Fibroblast of villous mesenchyme (primary cell): ENCODE measurements at regions not wholly inside any gene's neighbourhood (a gene's known extent, or its start where the extent isn't known, plus 50 kb on each side); places are given as distances from the start of the nearest gene placed in this dataset.
"Not testable (repeated sequence)": the region's sequence is repeated elsewhere in the genome, so short reads cannot be mapped to it uniquely, and the experiment has no call there.

Source experiments
- DNase-seq: peaks from one replicate; pipeline ENCODE4 v3.0.0-alpha.2; 2010; ENCODE audit warnings: low read depth
- H3K4me3 ChIP-seq: 2 replicates; pipeline ENCODE4 v1.5.1; 2011; ENCODE audit warnings: low read depth, mild to moderate bottlenecking, low read length
- TF ChIP-seq, protein P1 (sequence below): IDR thresholded peaks from 2 replicates; pipeline ENCODE4 v1.5.1; 2012; ENCODE audit warnings: low read depth, mild to moderate bottlenecking, low read length; ENCODE audit not compliant: insufficient read depth

DNA sequence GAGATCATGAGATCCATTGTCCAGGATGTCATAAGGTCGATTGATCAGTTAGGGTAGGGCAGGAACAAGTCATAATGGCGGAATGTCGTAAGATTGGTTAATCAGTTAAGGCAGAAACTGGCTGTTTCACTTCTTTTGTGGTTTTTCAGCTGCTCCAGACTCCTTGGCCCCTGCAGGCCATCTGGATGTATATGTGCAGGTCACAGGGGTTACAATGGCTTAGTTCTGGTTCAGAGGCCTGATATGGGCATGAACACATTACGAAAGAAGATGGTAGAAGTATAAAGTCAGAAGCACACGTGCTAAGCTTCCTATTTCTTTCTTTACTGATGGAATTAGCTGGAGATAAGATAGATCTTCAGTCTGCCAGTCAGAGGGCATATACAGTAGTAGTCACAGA, 315.4 kb upstream of the LRRC3B start:
- DNase-seq, result no peak
- TF ChIP-seq, protein P1, sequence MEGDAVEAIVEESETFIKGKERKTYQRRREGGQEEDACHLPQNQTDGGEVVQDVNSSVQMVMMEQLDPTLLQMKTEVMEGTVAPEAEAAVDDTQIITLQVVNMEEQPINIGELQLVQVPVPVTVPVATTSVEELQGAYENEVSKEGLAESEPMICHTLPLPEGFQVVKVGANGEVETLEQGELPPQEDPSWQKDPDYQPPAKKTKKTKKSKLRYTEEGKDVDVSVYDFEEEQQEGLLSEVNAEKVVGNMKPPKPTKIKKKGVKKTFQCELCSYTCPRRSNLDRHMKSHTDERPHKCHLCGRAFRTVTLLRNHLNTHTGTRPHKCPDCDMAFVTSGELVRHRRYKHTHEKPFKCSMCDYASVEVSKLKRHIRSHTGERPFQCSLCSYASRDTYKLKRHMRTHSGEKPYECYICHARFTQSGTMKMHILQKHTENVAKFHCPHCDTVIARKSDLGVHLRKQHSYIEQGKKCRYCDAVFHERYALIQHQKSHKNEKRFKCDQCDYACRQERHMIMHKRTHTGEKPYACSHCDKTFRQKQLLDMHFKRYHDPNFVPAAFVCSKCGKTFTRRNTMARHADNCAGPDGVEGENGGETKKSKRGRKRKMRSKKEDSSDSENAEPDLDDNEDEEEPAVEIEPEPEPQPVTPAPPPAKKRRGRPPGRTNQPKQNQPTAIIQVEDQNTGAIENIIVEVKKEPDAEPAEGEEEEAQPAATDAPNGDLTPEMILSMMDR, result no peak
- H3K4me3 ChIP-seq, result no peak overlapping the region

DNA sequence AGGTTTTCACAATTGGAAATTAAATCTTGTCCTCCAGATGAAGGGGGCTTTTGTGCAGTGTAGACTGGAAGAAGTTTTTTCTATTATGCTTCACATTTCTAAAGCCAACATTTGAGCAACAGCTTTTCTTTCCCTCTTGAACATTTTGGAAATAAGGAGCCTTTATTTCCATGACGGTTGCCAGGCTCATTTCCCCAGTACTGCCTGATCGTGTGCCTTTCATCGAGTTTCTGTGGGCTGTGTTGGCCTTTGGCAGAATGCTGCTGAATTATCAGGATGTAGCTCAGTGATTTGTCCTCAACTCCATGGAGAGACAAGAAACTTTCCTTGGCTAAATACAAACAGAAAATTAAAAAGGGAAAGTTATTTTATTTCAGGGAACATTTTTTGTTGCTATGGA, 314.8 kb upstream of the LRRC3B start:
- no peak overlapping the region for H3K4me3 ChIP-seq
- TF ChIP-seq, protein P1, result no peak
- DNase-seq, result no peak

DNA sequence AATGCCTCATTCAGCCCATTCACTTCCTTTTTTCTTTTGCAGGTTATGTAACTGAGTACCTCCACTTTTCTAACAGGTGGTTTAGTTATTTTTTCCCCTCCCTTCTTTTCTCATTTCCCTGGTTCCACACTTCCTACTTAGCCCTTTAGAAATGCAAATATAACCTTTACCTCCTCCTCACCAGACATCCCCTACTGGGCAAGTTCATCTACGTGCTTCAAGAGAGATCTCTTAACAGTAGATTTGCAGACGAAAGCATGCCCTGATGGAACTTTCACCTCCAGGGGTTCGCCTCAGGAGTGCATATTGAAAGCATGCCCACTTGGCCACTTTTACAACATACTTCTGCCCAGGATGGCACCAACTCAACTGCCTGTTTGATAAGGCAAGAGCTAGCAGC, 314.1 kb upstream of the LRRC3B start:
- H3K4me3 ChIP-seq, result no peak overlapping the region
- TF ChIP-seq, protein P1, result no peak
- no peak for DNase-seq

DNA sequence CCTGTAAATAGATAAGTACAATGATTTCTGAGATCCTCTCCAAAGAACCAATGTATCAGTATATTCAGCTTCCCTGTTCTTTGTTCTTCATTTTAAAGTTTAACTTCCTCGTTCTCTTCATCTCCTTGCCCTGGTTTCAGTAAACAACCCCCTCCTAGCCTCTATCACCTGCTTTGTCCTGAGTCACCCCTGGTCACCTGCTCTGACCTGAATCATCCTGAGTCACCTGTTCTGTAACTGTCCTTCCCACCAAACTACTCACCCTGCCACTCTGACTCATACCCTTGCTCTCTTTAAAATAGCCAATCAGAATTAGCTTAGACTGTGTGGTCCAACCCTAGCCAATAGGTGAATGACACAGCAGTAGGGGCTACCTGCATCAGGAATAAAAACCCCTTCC, 313.0 kb upstream of the LRRC3B start:
- not testable (repeated sequence) for H3K4me3 ChIP-seq, DNase-seq

DNA sequence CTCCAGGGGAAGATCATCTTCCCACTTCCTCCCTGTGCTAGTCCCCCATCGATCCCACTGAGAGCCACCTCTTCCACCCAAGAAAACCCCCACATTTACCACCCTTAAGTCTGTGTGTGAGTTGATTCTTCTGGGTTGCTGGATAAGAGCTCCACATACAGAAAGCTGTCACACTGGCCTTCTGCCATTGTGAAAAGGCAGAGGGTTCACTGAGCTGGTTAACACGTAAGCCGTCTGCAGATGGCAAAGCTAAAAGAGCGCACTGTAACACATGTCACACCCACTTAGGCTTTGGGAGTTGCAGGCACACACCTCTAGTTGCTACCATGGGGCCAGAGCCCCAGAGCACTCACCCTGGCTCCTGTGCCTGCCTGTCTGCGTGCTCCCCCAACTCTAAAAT, 309.8 kb upstream of the LRRC3B start:
- no peak overlapping the region for H3K4me3 ChIP-seq
- TF ChIP-seq, protein P1, result no peak
- no peak for DNase-seq

DNA sequence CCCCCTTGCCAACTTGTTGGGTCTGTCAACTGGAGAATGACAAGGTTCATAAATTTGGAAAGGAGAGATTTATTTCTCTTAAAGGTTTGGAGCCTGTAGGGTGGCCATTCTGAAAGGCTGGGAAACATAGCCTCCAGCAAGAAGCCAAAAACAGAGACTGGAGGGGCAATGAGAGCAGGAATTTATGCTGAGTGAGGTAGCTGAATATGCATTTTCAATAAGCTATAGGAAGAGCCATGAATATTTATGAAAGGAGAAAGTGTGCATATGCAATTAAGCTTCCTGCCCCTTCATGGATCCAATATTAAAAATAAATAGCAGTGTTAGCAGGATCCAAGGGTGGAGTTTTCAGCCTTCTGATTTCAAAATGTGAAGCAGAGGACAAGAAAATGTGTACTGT, 306.1 kb upstream of the LRRC3B start:
- H3K4me3 ChIP-seq, result no peak overlapping the region
- no peak for DNase-seq
- TF ChIP-seq, protein P1, result no peak

DNA sequence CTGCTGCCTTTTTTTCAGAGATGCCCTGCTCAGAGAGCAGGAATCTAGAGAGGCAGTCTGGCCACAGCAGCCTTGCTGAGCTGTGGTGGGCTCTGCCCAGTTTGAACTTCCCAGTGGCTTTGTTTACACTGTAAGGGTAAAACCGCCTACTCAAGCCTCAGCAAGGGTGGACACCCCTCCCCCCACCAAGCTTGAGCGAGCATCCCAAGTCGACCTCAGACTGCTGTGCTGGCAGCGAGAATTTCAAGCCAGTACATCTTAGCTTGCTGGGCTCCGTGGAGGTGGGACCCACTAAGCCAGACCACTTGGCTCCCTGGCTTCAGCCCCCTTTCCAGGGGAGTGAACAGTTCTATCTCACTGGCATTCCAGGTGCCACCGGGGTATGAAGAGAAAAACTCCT, 298.8 kb upstream of the LRRC3B start:
- DNase-seq, H3K4me3 ChIP-seq: not testable (repeated sequence)

DNA sequence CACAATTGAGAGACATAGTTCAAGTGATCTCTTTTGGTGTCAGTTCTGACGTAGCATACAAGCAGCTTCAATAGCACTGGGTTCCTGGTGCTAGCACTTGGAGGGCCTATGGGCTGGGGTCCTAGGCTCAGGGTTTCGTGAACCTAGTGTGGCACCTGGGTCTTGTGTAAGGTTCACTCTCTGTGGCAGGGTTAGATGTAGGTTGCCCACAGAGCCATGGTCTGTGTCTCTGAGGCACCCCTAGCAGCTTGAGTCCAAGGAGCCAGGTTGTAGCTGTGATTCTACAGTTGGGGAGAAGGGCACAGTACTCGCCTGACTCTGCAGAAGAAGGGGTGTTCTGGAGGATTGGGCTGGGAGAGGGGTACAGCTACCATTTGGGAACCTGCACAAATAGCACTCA, 282.6 kb upstream of the LRRC3B start:
- no peak for DNase-seq
- no peak overlapping the region for H3K4me3 ChIP-seq
- TF ChIP-seq, protein P1, result no peak
